Suprapubic skin (tissue), 4 donors: ENCODE measurements at regions not wholly inside any gene's neighbourhood (a gene's known extent, or its start where the extent isn't known, plus 50 kb on each side); places are given as distances from the start of the nearest gene placed in this dataset.
A peak's percentile ranks its signal among the peaks of the same experiment; 100 is the strongest.

Experiments
- DNase-seq, 2 donors: peaks; one replicate each; pipeline ENCODE4 v3.0.0-alpha.2; 2019; ENCODE audit warnings: low spot score in 2 of 2
- H3K27ac ChIP-seq: fragments of 200-600 bp; sonication (generic); one replicate; pipeline ENCODE4 v1.5.1; 2019
- H3K27me3 ChIP-seq: fragments of 200-600 bp; sonication (generic); one replicate; pipeline ENCODE4 v1.5.1; 2019
- H3K36me3 ChIP-seq: fragments of 200-600 bp; sonication (generic); one replicate; pipeline ENCODE4 v1.5.1; 2019
- H3K4me1 ChIP-seq: fragments of 200-600 bp; sonication (generic); one replicate; pipeline ENCODE4 v1.5.1; 2019
- H3K4me3 ChIP-seq: fragments of 200-600 bp; sonication (generic); one replicate; pipeline ENCODE4 v1.5.1; 2019; ENCODE audit warnings: mild to moderate bottlenecking
- H3K9me3 ChIP-seq: fragments of 200-600 bp; sonication (generic); one replicate; pipeline ENCODE4 v1.5.1; 2019
- EP300 ChIP-seq: sonication (generic); formaldehyde crosslinking; IDR thresholded peaks from one replicate; pipeline ENCODE4 v1.6.1; 2017; ENCODE audit warnings: antibody characterized with exemption
- POLR2A ChIP-seq, 2 donors: fragments of 450-650 bp; IDR thresholded peaks; one replicate each; pipeline ENCODE4 v1.6.1; 2017; ENCODE audit warnings: antibody characterized with exemption in 2 of 2, mild to moderate bottlenecking in 2 of 2, moderate library complexity in 2 of 2
- POLR2AphosphoS5 ChIP-seq, 3 donors: sonication (generic); formaldehyde crosslinking; IDR thresholded peaks; one replicate each; pipeline ENCODE4 v1.6.1; 2017; ENCODE audit warnings: antibody characterized with exemption in 3 of 3
- WGBS: methylation state at CpG from one replicate; pipeline ENCODE4 v1.1.5; 2018; 5-methylcytosine and 5-hydroxymethylcytosine counted together
- TF ChIP-seq, protein P1 (sequence below), 2 donors: fragments of 200-600 bp in 1 of 2; fragments of 450-650 bp in 1 of 2; sonication (generic) in 1 of 2; IDR thresholded peaks; one replicate each; pipeline ENCODE4 v1.5.1; 2016 to 2019; ENCODE audit warnings: antibody characterized with exemption in 2 of 2, mild to moderate bottlenecking in 1 of 2, moderate library complexity in 1 of 2

DNA sequence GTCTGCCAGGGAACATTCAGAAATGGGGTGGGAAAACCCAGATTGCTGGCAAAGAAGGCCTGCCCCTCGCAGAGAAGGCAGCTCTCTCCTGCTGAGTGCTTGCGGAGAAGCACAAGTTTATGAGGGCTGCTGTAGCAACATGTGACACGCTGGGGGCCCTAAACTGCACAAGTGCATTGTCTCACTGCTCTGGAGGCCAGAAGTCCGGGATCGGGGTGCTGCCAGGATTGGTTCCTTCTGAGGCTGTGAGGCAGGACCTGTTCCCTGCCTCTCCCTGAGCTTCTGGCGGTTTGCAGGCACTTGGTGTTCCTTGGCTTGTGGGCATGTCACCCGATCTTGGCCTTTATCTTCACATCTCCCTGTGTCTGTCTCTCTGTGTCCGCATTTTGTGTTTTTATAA is 75.6 kb upstream of the NEURL1B start:
- H3K27me3 ChIP-seq = no peaks in the 10 kb centered on the region
- H3K4me3 ChIP-seq = no peak overlapping the region
- DNase-seq = no peak
- no peak for TF ChIP-seq POLR2AphosphoS5 (IDR thresholded peaks at IDR 0.05)
- TF ChIP-seq POLR2A (IDR thresholded peaks at IDR 0.05) = no peak
- no peak for TF ChIP-seq EP300
- TF ChIP-seq, protein P1, sequence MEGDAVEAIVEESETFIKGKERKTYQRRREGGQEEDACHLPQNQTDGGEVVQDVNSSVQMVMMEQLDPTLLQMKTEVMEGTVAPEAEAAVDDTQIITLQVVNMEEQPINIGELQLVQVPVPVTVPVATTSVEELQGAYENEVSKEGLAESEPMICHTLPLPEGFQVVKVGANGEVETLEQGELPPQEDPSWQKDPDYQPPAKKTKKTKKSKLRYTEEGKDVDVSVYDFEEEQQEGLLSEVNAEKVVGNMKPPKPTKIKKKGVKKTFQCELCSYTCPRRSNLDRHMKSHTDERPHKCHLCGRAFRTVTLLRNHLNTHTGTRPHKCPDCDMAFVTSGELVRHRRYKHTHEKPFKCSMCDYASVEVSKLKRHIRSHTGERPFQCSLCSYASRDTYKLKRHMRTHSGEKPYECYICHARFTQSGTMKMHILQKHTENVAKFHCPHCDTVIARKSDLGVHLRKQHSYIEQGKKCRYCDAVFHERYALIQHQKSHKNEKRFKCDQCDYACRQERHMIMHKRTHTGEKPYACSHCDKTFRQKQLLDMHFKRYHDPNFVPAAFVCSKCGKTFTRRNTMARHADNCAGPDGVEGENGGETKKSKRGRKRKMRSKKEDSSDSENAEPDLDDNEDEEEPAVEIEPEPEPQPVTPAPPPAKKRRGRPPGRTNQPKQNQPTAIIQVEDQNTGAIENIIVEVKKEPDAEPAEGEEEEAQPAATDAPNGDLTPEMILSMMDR (IDR thresholded peaks at IDR 0.05) = no peak
- H3K9me3 ChIP-seq = no peaks in the 10 kb centered on the region
- WGBS = 68% methylated on average over 3 of the region's 8 CpGs
- H3K36me3 ChIP-seq = no peaks in the 10 kb centered on the region
- peak overlapping the region; percentile 48 for H3K27ac ChIP-seq
- peaks cover 50% of the 10 kb centered on the region for H3K4me1 ChIP-seq

DNA sequence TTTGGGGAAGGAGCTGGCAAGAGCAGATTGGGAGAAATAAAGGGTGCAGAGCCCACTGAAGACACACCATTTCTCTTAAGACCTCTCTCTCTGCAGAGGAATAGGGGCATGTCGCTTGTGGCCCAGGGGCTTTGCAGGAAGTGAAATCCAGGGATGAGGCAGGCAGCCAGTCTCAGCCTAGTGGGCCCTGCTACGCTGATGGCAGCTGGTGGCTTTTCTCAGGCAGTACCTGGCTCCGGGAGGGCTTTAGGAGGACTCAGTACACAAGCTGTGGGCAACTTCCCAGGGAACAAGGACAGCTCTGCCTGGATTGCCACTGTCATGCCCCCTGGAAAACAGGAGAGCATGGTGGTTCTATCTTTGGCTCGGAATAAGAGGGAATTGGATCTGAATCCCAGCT is 76.2 kb upstream of the NEURL1B start:
- Histone ChIP-seq H3K4me3 (no peak overlapping the region), H3K27ac (peak overlapping the region; percentile 48), H3K9me3 (no peaks in the 10 kb centered on the region), H3K27me3 (no peaks in the 10 kb centered on the region), H3K4me1 (peaks cover 51% of the 10 kb centered on the region), H3K36me3 (no peaks in the 10 kb centered on the region)
- DNase-seq = no peak
- no peak for TF ChIP-seq EP300
- no peak for TF ChIP-seq POLR2A (IDR thresholded peaks at IDR 0.05)
- 90% methylated on average over 4 of the region's 4 CpGs for WGBS

DNA sequence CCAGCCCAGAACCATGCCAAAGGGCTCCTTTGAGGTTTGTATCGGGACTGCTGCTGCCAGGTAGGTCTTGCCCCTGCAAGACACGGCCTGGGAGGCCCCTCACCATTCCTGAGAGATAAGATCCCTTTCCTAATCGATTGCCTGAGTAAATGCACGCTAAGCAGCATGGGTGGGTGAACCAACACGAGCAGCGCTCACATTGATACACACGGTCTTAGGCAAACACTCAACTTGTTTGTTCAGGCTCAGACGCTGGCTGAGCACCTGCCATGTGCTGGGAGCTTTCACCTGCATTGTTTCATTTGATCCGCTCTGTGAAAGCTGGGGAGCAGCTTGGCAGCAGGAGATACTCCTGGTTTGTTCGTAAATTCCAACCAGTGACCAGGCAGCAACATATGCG is 76.9 kb upstream of the NEURL1B start:
- DNase-seq = no peak
- WGBS = 41% methylated on average over 9 of the region's 11 CpGs
- Histone ChIP-seq H3K9me3 (no peaks in the 10 kb centered on the region), H3K36me3 (no peaks in the 10 kb centered on the region), H3K4me3 (no peak overlapping the region), H3K27ac (peak overlapping the region; percentile 48), H3K27me3 (no peaks in the 10 kb centered on the region), H3K4me1 (peaks cover 51% of the 10 kb centered on the region)
- TF ChIP-seq POLR2A (IDR thresholded peaks at IDR 0.05) (no peak), EP300 (no peak), POLR2AphosphoS5 (IDR thresholded peaks at IDR 0.05) (no peak)
- TF ChIP-seq, protein P1 (IDR thresholded peaks at IDR 0.05) = no peak

DNA sequence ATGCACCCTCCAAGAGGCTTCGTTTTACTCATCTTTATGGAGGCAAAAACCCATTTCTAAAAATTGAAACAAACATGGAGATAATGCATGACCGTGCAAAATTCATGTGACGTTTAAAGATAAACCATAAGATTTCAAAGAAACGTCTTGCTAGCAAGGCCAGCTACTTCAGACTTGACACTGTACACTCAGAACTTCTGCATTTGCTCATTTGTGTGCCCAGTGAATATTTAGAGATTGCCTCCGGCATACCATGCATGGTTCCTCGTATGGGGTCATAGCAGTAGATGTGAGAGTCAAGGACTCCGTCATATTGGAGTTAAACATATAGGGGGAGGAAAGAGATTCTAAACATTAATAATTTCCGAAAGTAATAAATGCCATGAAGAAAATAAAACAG is 78.6 kb upstream of the NEURL1B start:
- no peaks in the 10 kb centered on the region for H3K9me3 ChIP-seq
- H3K27me3 ChIP-seq = no peaks in the 10 kb centered on the region
- H3K4me1 ChIP-seq = peaks cover 67% of the 10 kb centered on the region
- no peak overlapping the region for H3K4me3 ChIP-seq
- WGBS = 87% methylated on average over 8 of the region's 8 CpGs
- H3K36me3 ChIP-seq = no peaks in the 10 kb centered on the region
- TF ChIP-seq POLR2A (IDR thresholded peaks at IDR 0.05) (no peak), POLR2AphosphoS5 (IDR thresholded peaks at IDR 0.05) (no peak), EP300 (no peak)
- TF ChIP-seq, protein P1 (IDR thresholded peaks at IDR 0.05) = no peak
- DNase-seq = no peak
- no peak overlapping the region for H3K27ac ChIP-seq

DNA sequence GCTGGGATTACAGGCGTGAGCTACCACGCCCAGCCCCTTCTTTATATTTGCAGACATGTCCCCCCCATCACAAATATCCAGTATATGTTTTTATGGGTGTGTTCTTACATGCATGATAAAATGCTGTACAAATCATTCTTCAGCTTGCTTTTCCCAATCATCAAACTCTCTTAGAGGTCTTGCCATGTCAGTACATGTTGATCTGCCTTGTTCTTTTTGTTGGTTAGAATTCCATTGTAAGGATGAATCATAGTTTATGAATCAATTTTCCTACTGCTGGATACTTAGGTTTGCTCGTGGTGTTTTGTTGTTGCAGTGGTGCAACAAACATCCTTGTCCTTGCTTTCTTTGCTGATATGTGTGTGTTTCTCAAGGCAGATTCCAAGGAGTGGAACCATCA is 79.9 kb upstream of the NEURL1B start:
- no peaks in the 10 kb centered on the region for H3K27me3 ChIP-seq
- 59% methylated on average over 3 of the region's 3 CpGs for whole genome bisulfite sequencing
- H3K4me3 ChIP-seq = no peak overlapping the region
- H3K36me3 ChIP-seq = no peaks in the 10 kb centered on the region
- DNase-seq = no peak
- TF ChIP-seq POLR2A (IDR thresholded peaks at IDR 0.05) = no peak
- TF ChIP-seq EP300 = no peak
- TF ChIP-seq POLR2AphosphoS5 (IDR thresholded peaks at IDR 0.05) = no peak
- TF ChIP-seq, protein P1 (IDR thresholded peaks at IDR 0.05) = no peak
- no peaks in the 10 kb centered on the region for H3K9me3 ChIP-seq
- H3K4me1 ChIP-seq = peaks cover 72% of the 10 kb centered on the region
- peak overlapping the region; percentile 49 for H3K27ac ChIP-seq
